HG02970 (cell line): ENCODE measurements at regions not wholly inside any gene's neighbourhood (a gene's known extent, or its start where the extent isn't known, plus 50 kb on each side); places are given as distances from the start of the nearest gene placed in this dataset.
"Not testable (repeated sequence)": the region's sequence is repeated elsewhere in the genome, so short reads cannot be mapped to it uniquely, and the experiment has no call there.

Experiments
- ATAC-seq: cut with Tn5 transposase; IDR thresholded peaks from one replicate; pipeline ENCODE4 v1.9.1; 2021; ENCODE audit warnings: mild to moderate bottlenecking, moderate library complexity, moderate number of reproducible peaks; ENCODE audit not compliant: unreplicated experiment, low FRiP score

DNA sequence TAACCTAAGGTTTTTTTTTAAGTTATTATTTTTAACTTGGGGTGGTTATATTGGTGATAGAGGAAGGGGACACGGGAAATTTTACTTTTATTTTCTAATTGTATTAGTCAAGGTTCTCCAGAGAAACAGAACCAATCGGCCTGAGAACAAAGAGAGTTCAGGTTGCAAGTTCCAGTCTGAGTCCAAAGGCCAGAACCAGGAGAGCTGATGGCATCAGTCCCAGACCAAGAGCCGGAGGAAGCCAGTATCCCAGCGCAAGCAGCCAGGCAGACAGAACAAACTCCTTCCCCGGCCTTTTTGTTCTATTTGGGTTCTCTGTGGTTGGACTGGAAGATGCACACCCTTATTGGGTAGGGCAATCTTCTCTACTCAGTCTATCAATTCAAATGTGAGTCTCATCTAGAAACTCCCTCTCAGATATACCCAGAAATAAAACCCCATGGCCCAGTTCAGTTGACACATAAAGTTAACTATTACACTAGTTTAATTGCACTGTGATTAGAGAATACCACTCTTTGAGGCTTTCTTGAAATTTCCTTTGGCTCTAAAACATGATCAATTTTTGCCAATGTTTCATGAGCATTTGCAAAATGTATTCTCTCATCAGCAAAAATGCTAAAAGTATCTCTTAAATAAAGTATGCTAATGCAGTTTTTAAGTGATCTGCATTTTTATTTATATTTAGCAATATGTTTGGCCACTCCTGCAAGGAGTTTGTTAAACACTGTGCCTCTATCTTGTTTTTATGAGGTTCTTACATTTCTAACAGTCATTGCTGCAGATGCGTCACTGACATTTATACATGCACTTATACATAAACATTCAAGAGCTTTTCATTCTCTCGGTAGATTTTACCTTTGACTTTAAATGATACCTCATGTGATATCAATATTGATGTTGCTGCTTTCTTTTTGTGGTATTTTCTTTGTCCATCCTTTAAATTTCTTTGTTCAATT, 103.2 kb upstream of the SSTR4 start:
- ATAC-seq = no peak

DNA sequence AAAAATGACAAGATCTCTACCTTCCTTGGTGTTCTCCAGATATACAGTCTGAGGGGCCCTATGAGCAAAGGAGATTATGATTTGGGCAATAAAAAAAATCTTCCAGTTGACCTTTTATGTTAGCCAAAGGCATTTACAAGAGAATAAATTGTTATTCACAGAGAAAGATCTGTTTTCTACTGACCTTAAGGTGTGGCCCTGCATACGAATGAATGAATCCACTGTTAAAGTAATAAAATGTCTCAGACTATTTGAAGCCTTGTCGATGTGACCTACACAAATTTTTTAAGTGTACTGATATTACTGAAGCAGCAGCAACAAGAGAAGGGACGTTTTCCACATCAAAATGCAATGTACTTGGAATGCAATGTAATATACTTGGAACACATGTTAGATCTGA, 95.9 kb upstream of the SSTR4 start:
- no peak for ATAC-seq

DNA sequence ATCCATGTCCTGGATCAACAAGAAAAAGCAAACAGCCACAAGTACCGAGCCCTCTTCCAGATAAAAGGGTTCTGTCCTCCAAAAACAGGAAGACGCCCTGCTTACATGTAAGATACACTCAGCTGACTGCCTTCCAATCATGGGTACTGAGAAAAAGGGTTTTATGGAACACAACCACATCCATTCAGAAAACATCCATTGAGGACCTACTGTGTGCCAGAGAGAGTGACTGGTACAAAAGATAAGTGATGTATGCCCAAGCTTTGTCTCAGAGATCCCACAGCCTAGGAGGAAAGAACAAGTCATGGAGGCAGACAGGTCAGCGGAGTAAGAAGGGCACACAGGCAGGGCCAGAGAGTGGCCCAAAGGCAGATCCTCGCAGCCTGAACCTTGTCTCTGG, 94.8 kb upstream of the SSTR4 start:
- no peak for ATAC-seq

DNA sequence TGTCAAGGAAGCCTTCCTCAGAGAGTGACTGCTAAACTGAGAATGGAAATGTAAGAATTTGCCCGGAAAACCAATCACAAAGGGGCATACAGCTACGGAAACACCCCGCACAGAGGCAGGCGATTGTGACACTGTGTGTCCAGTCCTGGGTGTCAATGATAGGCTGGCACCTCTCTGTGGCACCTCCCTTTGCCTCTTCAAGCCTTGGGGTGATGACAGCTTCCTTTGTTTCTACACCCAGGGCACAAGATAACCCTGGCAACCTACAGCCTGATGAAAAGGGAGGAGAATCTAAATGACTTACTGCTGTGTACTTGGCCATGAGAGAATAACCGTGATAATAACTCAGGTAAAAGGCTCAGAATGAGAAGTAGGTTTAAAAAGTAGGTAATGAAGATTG, 93.6 kb upstream of the SSTR4 start:
- no peak for ATAC-seq

DNA sequence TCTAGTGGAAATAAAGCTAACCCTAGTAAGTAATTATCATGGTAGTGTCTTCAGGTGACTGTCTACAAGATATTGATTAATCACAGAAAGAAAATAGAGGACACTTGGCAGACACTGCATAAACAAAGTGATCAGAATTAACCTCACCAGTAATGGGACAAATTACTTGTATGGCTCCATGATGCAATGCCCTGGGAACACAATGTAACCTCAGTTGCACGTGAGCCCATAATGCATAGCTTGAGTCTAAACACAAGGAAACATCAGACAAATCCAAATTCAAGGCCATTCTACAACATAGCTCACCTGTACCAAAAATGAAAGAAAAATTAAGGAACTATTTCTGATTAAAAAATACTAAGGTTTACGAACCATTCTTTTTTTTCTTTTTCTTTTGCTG, 92.4 kb upstream of the SSTR4 start:
- ATAC-seq = no peak

DNA sequence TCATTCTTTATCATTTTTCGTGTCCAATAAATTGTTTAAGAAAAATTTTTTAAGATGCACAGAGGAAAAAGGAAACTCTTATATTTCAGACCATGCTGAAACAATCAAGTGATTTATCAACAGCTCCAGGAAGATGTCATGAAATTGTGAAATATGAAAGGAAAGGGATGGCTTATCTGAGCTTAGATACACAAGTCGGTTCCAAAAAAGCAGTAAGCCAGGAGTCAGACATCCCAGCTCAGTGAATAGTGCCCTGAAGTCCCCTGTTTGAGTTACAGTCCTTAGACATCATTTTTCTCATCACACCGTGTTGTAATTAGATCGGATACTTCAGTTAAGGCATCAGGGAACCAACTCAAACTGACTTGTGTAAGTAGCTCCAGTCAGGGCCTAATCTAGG, 91.0 kb upstream of the SSTR4 start:
- no peak for ATAC-seq

DNA sequence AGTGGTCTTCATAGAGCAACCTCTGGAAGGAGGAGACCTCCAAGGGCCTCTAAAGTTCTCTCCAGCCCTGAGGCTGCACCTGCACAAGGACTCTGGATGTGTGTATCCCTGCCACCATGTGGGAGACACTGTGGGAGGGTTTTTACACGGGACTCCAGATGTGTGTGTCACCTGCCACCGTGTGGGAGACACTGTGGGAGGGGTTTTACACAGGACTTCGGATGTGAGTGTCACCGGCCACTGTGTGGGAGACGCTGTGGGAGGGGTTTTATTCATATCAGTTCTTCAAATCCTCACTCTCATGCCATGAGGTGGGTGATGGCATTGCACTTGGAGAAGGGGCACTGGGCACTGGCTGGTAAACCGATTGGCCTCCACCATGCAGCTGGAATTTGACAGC, 90.2 kb upstream of the SSTR4 start:
- no peak for ATAC-seq

DNA sequence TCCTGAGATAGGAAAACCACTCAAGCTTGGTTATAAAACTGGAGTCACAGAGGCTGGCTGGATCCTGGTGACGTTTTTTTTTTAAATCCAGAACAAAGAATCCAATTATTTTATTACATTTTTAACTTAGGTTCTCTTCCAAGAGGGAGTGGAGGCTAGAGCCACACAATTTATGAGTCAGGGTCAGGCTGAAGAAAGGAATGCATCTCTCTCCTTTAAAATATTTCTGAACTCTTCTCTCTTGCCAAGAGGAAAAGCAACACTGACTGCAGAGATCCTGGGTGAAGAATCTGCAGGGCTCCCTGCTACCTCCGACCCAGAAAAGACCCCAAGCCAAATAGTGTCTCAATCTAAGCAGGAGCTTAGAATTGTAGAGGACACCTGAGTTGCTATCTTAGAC, 88.5 kb upstream of the SSTR4 start:
- no peak for ATAC-seq

DNA sequence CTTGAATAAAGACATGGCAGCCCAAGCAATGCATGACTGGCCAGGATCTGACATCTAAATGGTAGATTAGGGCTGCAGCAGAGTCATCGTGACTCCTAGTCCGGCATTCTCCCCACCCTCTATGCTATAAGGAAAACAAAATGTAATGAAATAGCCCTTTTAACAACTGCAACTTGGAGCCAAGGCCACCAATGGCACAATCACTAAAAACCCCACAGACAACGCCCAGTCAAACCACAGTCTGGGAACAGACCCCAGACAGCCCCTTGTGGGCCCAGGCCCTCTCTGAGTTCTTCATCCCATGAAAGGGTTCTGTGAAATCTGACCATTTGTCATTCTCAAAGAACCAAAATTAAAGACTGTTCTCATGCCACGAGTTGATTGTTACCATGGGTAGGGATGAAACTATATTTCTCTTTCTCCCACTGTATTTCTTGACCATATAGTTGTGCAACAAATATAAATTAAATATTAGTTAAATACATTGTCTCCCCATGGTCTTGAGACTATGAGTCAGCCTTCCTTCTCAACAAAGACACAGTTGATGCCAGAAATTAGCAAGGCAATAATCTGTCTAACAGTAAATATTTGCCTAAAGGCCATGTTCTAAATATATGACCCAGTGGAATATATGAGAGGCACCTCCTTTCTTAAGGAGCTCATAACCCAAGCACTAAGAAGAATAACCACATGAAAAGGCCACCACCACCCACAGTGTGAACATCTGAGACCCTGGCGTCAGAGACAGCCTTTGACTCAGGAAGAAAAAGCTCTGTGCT, 85.6 kb upstream of the SSTR4 start:
- ATAC-seq = no peak

DNA sequence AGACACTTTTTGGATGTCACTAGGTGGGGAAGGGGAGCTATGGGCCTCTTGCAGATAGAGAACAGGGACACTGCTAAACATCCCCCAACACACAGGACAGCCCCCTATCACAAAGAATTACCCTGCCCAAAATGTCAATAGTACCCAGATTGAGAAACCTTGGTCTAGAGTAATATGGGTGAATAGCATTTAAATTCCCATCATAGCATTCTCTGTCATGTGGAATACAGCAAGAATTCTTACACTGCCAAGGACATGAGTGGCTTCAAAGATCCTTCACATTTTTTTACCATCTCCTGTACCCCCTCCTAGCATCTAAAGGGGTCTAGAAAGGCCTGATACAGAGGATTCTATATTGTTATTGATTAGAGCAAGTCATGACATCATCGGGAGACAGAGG, 83.1 kb upstream of the SSTR4 start:
- no peak for ATAC-seq

DNA sequence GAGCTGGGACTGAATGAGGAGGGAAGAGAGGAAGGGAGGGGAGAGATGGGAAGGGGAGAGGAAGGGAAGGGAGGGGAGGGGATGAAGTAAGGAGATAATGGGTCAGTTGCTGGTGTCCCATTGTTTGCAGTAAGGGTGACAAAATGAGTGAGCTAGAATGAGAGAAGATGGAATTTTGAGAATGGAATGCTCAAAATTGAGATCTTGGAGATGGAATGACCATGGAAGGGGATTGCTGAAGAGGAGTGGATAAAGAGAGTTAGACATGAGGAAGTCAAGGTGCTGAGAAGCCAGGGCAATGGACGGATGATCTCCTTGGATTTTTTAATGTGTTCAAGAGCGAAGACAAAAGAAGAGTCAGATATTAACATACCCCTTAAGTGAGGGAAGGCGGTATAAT, 80.5 kb upstream of the SSTR4 start:
- no peak for ATAC-seq

DNA sequence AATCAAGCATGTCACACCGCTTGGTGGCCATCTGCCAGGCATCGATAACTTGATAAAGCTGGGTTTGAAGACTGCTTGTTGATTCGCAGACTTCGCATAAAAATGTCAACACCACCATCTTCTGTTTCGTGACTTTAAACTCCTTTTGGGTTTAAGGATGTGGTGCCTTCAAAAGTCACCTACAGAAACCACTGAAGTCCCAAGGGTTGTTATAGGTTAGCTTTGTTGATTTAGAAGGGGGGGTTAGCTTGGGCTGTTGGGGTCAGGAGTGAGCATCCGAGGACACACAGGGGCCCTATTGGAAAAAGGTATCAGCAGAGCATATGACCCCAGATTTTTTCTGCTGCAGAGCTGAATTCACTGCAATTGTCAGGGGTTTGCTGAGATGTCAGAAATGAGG, 76.7 kb upstream of the SSTR4 start:
- no peak for ATAC-seq

DNA sequence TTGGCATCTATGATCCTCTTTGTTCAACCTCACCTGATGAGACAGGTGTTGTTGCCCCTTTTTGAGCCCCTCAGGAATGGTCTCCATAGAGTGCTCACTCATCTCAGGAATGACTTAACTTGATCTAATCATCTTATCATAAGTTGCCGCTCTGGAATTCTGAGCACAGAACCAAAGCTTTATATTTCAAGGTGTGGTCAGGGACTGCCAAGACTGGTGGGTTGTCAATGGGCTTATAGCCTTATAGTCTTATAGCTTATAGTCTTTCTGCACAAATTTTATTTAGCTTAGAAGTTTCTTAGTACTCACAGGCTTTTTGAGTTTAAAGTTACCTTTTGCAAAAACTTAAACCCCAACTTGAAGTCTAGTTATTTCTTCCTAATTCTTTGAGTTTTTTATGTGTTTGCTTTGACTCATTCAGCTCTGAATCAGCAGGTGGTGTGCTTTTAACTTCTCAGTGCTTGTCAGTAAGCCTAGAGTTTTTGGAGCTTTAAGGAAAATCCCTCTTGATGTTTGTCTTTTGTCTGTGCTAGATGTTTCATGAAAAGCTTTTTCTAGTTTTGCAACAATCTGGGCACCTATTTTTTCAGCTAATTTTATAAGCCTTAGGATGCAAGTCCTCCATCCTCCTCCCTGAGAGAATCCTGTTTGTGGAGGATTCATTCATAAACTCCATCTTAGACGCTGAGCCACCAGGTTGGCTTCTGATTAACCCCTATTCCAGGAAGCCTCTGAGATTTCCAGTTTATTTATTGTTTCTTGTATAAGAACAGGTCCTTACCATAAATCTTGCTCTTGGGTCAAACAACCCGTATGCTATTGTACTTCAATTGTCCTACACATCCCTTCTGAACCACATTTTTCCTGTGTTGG, 72.3 kb upstream of the SSTR4 start:
- no peak for ATAC-seq

DNA sequence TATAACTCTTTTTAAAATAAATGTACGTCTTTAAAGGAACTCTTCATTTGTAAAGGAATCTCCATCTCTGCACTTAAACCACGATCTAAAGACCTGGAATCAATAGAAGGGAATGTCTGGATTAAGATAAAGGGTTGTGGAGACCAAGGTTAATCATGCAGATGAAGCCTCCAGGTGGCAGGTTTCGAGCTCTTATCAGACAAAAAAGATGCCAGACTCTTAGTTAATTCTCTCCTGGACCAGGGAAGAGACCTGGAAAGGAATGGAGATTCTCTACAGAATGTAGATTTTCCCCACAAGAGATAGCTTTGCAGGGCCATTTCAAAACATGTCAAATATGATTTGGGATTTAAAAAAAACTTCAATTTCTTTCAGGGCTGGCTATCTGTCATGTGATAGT, 71.5 kb upstream of the SSTR4 start:
- ATAC-seq = no peak

DNA sequence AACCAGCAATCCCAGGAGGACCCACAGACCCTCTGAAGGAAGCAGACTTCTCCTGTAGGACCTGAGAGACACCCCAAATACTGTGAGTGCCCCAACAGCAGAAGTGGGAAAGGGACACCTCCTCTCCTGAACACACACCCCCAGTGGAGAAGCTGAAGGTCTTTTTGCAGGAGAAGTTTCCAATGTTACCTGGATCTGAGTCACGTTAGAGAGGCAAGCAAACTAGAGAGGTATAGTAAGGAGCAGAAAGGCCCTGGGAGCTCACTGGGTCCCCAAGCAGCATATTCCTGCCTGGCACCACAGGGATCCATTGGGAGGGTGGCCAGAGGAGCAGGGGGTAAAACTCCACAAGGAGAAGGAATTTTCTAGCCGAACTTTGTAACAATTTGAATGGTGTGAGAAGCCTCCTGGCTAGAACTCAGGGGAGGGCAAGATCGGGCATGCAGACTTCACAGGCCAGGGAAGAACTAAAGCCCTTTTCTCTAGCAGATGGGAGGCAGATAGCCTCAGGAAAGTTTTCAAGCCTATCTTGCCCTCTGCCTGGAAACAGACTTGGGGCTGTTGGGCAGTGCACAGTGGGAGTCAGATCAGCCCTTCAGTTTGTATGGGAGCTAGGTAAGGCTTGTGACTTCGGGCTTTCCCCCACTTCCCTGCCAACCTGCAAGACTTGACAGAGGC, 68.2 kb upstream of the SSTR4 start:
- ATAC-seq = no peak

DNA sequence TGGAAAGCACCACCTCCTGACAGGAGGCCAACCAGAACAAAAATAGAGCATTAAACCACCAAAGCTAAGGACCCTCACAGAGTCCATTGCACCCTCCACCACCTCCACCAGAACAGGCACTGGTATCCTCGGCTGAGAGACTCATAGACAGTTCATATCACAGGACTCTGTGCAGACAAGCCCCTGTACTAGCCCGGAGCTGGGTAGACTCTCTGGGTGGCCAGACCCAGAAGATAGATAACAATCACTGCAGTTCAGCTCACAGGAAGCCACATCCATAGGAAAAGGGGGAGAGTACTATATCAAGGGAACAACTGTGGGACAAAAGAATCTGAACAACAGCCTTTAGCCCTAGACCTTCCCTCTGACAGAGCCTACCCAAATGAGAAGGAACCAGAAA, 67.4 kb upstream of the SSTR4 start:
- not testable (repeated sequence) for ATAC-seq

DNA sequence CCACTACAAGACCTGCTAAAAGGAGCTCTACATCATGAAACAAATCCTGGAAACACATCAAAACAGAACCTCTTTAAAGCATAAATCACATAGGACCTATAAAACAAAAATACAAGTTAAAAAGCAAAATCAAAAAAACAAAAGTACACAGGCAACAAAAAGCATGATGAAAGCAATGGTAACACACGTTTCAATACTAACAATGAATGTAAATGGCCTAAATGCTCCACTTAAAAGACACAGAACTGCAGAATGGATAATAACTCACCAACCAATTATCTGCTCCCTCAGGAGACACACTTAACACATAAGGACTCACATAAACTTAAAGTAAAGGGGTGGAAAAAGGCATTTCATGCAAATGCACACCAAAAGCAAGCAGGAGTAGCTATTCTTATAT, 66.1 kb upstream of the SSTR4 start:
- not testable (repeated sequence) for ATAC-seq

DNA sequence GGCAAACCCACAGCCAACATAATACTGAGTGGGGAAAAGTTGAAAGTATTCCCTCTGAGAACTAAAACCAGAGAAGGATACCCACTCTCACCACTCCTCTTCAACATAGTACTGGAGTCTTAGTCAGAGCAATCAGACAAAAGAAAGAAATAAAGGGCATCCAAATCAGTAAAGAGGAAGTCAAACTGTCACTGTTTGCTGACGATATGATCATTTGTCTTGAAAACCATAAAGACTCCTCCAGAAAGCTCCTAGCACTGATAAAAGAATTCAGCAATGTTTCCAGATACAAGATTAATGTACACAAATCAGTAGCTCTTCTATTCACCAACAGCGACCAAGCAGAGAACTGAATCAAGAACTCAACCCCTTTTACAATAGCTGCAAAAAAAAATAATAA, 64.0 kb upstream of the SSTR4 start:
- ATAC-seq = not testable (repeated sequence)

DNA sequence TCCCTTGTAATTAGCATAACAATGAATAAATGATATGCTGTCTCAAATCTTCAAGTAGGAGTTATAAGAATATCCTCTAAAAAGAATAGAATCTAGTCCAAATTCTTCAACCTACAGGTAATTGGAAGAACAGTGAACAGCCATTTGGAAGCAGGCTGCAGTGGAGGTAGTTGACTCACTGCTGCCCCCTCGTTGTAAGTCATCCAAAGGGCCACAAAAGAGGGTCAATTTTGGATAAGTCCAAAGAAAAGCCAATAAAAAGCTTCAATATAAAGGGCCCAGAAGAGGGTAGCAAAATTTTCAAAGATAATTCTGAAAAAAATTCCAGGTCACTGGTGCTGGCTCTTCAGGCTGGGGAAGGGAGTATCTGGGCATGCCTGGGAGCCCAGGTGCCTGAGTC, 60.8 kb upstream of the SSTR4 start:
- ATAC-seq = no peak

DNA sequence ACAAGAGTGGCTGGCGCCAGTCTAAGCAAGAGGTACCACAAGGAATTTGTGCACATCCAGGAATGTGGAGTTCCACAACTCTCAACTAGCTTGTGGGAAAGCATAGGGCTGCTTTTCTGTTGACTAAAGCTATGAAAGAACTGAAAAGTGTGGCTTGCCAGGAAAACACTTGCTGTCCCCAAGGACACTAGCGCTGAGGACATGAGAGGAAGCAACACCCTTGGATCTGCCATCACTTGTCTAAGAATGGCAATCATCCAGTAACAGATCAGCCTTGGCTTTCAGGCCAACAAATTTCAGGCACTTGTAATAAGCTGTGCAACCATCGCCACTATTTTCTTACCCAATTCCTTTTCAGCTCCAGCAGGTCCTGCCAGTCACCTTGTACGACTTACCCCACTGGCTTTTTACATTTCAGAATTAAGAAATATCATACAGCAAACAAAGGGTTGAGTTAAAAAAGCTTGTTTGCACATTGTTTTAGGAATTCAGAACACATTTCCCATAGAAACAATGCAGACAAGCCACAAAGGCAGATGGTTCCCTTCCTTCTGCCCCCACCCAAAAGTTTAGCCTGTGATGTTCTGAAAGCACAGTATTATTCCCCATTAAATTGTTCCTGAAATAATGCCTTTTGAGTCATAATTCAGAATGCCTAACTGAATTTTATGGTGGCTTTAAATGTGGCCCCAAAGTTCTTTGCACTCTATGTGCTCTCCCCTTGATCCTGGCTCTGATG, 57.9 kb upstream of the SSTR4 start:
- no peak for ATAC-seq
